MM.1S (cell line): ENCODE measurements at regions not wholly inside any gene's neighbourhood (a gene's known extent, or its start where the extent isn't known, plus 50 kb on each side); places are given as distances from the start of the nearest gene placed in this dataset.

Experiments
- DNase-seq: peaks from one replicate; pipeline ENCODE4 v3.0.0-alpha.2; 2015
- H2AFZ ChIP-seq: fragments of 300-600 bp; sonication (generic); 2 replicates; pipeline ENCODE4 v1.6.0; 2016; ENCODE audit warnings: antibody characterized with exemption, low read length
- H3F3A ChIP-seq: fragments of 300-600 bp; sonication (generic); 2 replicates; pipeline ENCODE4 v1.6.1; 2016; ENCODE audit warnings: mild to moderate bottlenecking, antibody characterized with exemption, low read length, moderate library complexity, mixed read lengths; ENCODE audit not compliant: insufficient read depth
- H3K27ac ChIP-seq: fragments of 300-600 bp; sonication (generic); 2 replicates; pipeline ENCODE4 v1.5.1; 2016; ENCODE audit warnings: mild to moderate bottlenecking, low read length
- H3K27me3 ChIP-seq: fragments of 300-600 bp; sonication (generic); replicated peaks from 2 replicates; pipeline ENCODE4 v1.6.0; 2016; ENCODE audit warnings: low read length; ENCODE audit not compliant: insufficient read depth
- H3K36me3 ChIP-seq: fragments of 300-600 bp; sonication (generic); replicated peaks from 2 replicates; pipeline ENCODE4 v1.6.1; 2016; ENCODE audit warnings: mild to moderate bottlenecking, low read length, mixed read lengths; ENCODE audit not compliant: insufficient read depth
- H3K4me1 ChIP-seq: fragments of 300-600 bp; sonication (generic); 2 replicates; pipeline ENCODE4 v1.6.1; 2016; ENCODE audit warnings: low read length, mixed read lengths
- H3K4me2 ChIP-seq: fragments of 300-600 bp; sonication (generic); 2 replicates; pipeline ENCODE4 v1.6.0; 2016; ENCODE audit warnings: low read depth, low read length
- H3K4me3 ChIP-seq: fragments of 300-600 bp; sonication (generic); 2 replicates; pipeline ENCODE4 v1.5.1; 2016; ENCODE audit warnings: low read length, mixed read lengths
- H3K79me2 ChIP-seq: fragments of 300-600 bp; sonication (generic); 2 replicates; pipeline ENCODE4 v1.6.1; 2016; ENCODE audit warnings: mixed run types, low read length, mixed read lengths
- H3K9ac ChIP-seq: fragments of 300-600 bp; sonication (generic); 2 replicates; pipeline ENCODE4 v1.6.1; 2016; ENCODE audit warnings: low read length, mixed read lengths
- H3K9me2 ChIP-seq: fragments of 300-600 bp; sonication (generic); replicated peaks from 2 replicates; pipeline ENCODE4 v1.6.1; 2016; ENCODE audit warnings: mild to moderate bottlenecking, low read length, mixed read lengths; ENCODE audit not compliant: insufficient read depth
- H3K9me3 ChIP-seq: fragments of 300-600 bp; sonication (generic); replicated peaks from 2 replicates; pipeline ENCODE4 v1.6.1; 2016; ENCODE audit warnings: mild to moderate bottlenecking, low read length, mixed read lengths; ENCODE audit not compliant: insufficient read depth
- H4K20me1 ChIP-seq: fragments of 300-600 bp; sonication (generic); 2 replicates; pipeline ENCODE4 v1.6.1; 2016; ENCODE audit warnings: mild to moderate bottlenecking, low read length, moderate library complexity, mixed read lengths; ENCODE audit not compliant: insufficient read depth
- CTCF ChIP-seq: fragments of 300-600 bp; sonication (generic); IDR thresholded peaks from 2 replicates; pipeline ENCODE4 v1.5.1; 2016; ENCODE audit warnings: antibody characterized with exemption, low read length, mixed read lengths
- EZH2 ChIP-seq: fragments of 300-600 bp; sonication (generic); optimal IDR thresholded peaks from 2 replicates; pipeline ENCODE3; 2017; ENCODE audit warnings: low read depth, mild to moderate bottlenecking, antibody characterized with exemption, low read length, mixed read lengths
- EZH2phosphoT487 ChIP-seq: fragments of 300-600 bp; sonication (generic); IDR thresholded peaks from 2 replicates; pipeline ENCODE4 v1.6.1; 2018; ENCODE audit warnings: antibody characterized with exemption, low read length

DNA sequence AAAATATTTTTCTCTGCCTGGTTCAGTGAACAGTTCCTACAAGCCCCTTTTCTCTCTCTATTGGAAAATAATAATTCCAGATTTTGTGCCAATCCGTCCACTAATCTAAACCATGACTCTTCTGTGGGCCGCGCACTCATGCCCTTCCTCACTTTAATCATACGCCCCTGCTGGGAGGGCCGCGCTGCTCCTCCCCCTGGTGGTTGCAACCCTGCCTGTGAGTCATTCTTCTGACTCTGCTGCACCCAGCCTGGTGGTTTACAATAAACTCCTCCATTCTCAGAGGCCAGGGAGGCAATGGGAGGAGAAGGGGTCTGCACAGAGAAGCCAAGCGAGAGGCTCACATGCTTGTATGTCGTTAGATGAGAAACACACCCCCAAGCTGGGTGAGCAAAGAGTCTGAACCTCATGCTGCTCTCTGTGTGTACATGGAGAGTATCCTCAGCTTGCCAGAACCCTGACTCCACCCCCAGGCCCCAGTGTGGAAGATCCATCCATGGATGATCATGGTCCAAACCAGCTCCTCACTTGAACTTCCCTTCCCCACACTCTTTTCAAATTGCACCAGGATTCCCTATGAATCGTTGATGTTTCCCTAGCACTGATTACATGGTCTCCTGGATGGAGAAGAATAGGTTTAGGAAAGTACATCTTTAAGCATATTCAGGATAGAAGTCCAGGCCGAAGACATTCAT lies 228.9 kb downstream of the ANKRD30B start:
- Histone ChIP-seq H3K36me3 (no peaks in the 10 kb centered on the region), H4K20me1 (no peaks in the 10 kb centered on the region)

DNA sequence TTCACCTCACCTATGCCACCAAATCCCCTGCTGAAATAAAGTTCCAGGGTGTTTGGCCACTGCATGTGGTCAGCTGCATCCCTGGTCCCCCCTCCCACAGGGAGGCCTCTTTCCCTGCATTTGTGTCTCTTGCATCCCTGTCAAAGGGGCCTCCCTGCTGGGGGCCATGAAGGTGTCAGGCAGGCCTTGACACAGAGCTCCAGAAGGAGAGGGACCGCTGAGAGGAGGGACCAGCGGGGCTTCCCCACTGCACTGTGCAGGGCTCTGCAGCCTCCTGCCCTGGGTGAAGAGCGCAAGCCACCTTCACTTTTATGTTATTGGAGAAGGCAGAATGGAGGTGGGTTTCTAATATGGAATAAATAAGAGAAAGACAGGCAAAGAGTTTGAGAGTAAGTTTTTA lies 230.2 kb downstream of the ANKRD30B start:
- H2AFZ ChIP-seq, result no peak overlapping the region
- no peaks in the 10 kb centered on the region for H3K79me2 ChIP-seq
- H3K27me3 ChIP-seq, result no peaks in the 10 kb centered on the region
- no peak overlapping the region for H3K9ac ChIP-seq
- no peaks in the 10 kb centered on the region for H4K20me1 ChIP-seq
- TF ChIP-seq EZH2 (no peak), CTCF (no peak), EZH2phosphoT487 (no peak)
- no peaks in the 10 kb centered on the region for H3K9me2 ChIP-seq
- DNase-seq, result no peak
- no peaks in the 10 kb centered on the region for H3F3A ChIP-seq
- H3K9me3 ChIP-seq, result no peaks in the 10 kb centered on the region
- H3K27ac ChIP-seq, result no peak overlapping the region
- no peaks in the 10 kb centered on the region for H3K4me1 ChIP-seq
- H3K4me2 ChIP-seq, result no peak overlapping the region
- H3K4me3 ChIP-seq, result no peak overlapping the region
- H3K36me3 ChIP-seq, result no peaks in the 10 kb centered on the region

More for the DNA sequence above, 228.9 kb downstream of the ANKRD30B start:
- H2AFZ ChIP-seq, result no peak overlapping the region
- H3K79me2 ChIP-seq, result no peaks in the 10 kb centered on the region
- no peak for TF ChIP-seq EZH2phosphoT487
- TF ChIP-seq EZH2, result no peak
- TF ChIP-seq CTCF, result no peak
- H3K9me2 ChIP-seq, result no peaks in the 10 kb centered on the region
- no peak overlapping the region for H3K4me3 ChIP-seq
- no peak overlapping the region for H3K4me2 ChIP-seq
- no peak for DNase-seq
- H3K4me1 ChIP-seq, result no peaks in the 10 kb centered on the region
- H3K27me3 ChIP-seq, result no peaks in the 10 kb centered on the region
- no peaks in the 10 kb centered on the region for H3F3A ChIP-seq
- no peak overlapping the region for H3K9ac ChIP-seq
- no peak overlapping the region for H3K27ac ChIP-seq
- H3K9me3 ChIP-seq, result no peaks in the 10 kb centered on the region

GRCh38 chr18:14978962-14979535 lies 231.1 kb downstream of the ANKRD30B start:
- no peak for DNase-seq
- Histone ChIP-seq H3K4me1 (no peaks in the 10 kb centered on the region), H3K27me3 (no peaks in the 10 kb centered on the region), H3K9me2 (no peaks in the 10 kb centered on the region), H3K4me3 (no peak overlapping the region), H3K79me2 (no peaks in the 10 kb centered on the region), H3K9me3 (no peaks in the 10 kb centered on the region), H3K27ac (no peak overlapping the region), H2AFZ (no peak overlapping the region), H4K20me1 (no peaks in the 10 kb centered on the region), H3K4me2 (no peak overlapping the region), H3K9ac (no peak overlapping the region), H3F3A (no peaks in the 10 kb centered on the region), H3K36me3 (no peaks in the 10 kb centered on the region)
- TF ChIP-seq EZH2phosphoT487 (no peak), EZH2 (no peak), CTCF (no peak)
